Eye (tissue), 1 donor: ENCODE measurements at regions not wholly inside any gene's neighbourhood (a gene's known extent, or its start where the extent isn't known, plus 50 kb on each side); places are given as distances from the start of the nearest gene placed in this dataset.
"Not testable (repeated sequence)": the region's sequence is repeated elsewhere in the genome, so short reads cannot be mapped to it uniquely, and the experiment has no call there.

Source experiments
- DNase-seq: peaks from one replicate; pipeline ENCODE4 v3.0.0-alpha.2; 2015

- DNase-seq = no peak
These were observed 102.9 kb upstream of the PAX2 start for GRCh38 chr10:100642295-100642994.

GRCh38 chr10:100645091-100645490 lies 100.3 kb upstream of the PAX2 start:
- DNase-seq = no peak

GRCh38 chr10:100645613-100646392 lies 99.6 kb upstream of the PAX2 start:
- no peak for DNase-seq

- DNase-seq = no peak
These were observed 97.5 kb upstream of the PAX2 start for GRCh38 chr10:100647928-100648327.

- no peak for DNase-seq
These were observed 94.7 kb upstream of the PAX2 start for GRCh38 chr10:100650693-100651092.

GRCh38 chr10:100651099-100651498 lies 94.3 kb upstream of the PAX2 start:
- DNase-seq = not testable (repeated sequence)

GRCh38 chr10:100651916-100652315 lies 93.5 kb upstream of the PAX2 start:
- no peak for DNase-seq

GRCh38 chr10:100652406-100653135 lies 92.8 kb upstream of the PAX2 start:
- no peak for DNase-seq

- no peak for DNase-seq
These were observed 92.0 kb upstream of the PAX2 start for GRCh38 chr10:100653238-100653956.

GRCh38 chr10:100653957-100654781 lies 91.2 kb upstream of the PAX2 start:
- peak; percentile 74 for DNase-seq

- DNase-seq = peak; percentile 64
These were observed 90.5 kb upstream of the PAX2 start for GRCh38 chr10:100654782-100655325.

- peak; percentile 63 for DNase-seq
These were observed 90.0 kb upstream of the PAX2 start for GRCh38 chr10:100655326-100655759.

GRCh38 chr10:100655760-100656421 lies 89.5 kb upstream of the PAX2 start:
- DNase-seq = peak; percentile 45

GRCh38 chr10:100656454-100656853 lies 88.9 kb upstream of the PAX2 start:
- peak; percentile 44 for DNase-seq

GRCh38 chr10:100658269-100658668 lies 87.1 kb upstream of the PAX2 start:
- no peak for DNase-seq

- DNase-seq = peak; percentile 62
These were observed 85.9 kb upstream of the PAX2 start for GRCh38 chr10:100659361-100660098.

- DNase-seq = no peak
These were observed 85.0 kb upstream of the PAX2 start for GRCh38 chr10:100660365-100660764.

GRCh38 chr10:100660945-100661344 lies 84.4 kb upstream of the PAX2 start:
- no peak for DNase-seq

- no peak for DNase-seq
These were observed 83.9 kb upstream of the PAX2 start for GRCh38 chr10:100661520-100661919.

GRCh38 chr10:100662067-100662466 lies 83.3 kb upstream of the PAX2 start:
- DNase-seq = no peak
